SK-N-SH treated with all-trans-retinoic acid at 6 μM for 48 hours (cell line): ENCODE measurements at regions not wholly inside any gene's neighbourhood (a gene's known extent, or its start where the extent isn't known, plus 50 kb on each side); places are given as distances from the start of the nearest gene placed in this dataset.

ENCODE experiments used
- GLIS3 ChIP-seq: fragments of 250-450 bp; sonication (Bioruptor Pico); IDR thresholded peaks from 2 replicates; pipeline ENCODE4 v1.5.0; 2020; ENCODE audit warnings: mild to moderate bottlenecking, moderate library complexity
- PATZ1 ChIP-seq: fragments of 250-450 bp; sonication (Bioruptor Pico); IDR thresholded peaks from 2 replicates; pipeline ENCODE4 v1.8.0; 2020; ENCODE audit warnings: mild to moderate bottlenecking, moderate library complexity, borderline replicate concordance
- POU6F1 ChIP-seq: fragments of 250-450 bp; sonication (Bioruptor Pico); IDR thresholded peaks from 2 replicates; pipeline ENCODE4 v1.8.0; 2021; ENCODE audit warnings: low read depth, mild to moderate bottlenecking, moderate library complexity, borderline replicate concordance

DNA sequence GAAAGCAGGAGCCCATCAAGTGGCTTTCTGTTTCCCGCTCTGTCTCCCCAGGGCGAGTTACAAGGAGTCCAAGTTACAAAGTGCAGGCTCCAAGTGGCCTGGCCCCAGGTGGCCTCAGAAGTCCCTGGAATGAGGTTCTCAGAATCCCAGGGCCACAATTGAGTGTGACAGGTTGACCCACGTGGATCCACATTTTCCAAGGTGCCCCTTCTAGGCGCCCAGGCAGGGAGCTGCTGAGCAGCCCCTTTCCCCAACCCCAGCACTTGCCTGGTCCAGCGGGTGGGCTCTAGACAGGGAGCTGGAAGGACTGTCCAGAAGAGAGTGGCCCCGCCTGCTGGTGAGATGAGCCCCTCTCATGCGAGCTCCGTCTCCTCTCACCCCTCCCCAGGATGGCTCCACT, 253.4 kb downstream of the CYP26B1 start:
- TF ChIP-seq GLIS3 (CRISPR knock-in tag) (no peak), POU6F1 (CRISPR knock-in tag) (no peak), PATZ1 (no peak)
